ENCODE measurements at regions not wholly inside any gene's neighbourhood (a gene's known extent, or its start where the extent isn't known, plus 50 kb on each side); places are given as distances from the start of the nearest gene placed in this dataset.

DNA sequence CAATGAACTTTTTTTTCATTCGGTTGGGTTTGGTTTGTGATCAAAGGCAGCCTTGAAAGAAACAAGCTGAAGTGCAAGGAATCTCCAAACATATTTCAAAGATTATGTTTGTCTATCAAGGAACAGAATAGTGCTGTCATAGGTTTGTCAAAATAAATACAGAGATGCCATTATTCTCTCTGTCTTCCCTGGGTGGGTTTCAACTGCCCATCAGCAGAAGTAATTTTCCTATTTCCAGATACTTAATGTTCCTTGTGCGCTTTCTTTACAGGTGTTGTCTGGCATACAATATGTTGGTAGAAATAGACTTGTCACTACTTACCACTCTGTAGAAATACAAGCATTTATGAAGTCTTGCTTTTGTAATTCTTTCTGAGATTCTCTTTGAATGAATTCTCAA is 294.9 kb downstream of the PDHA2 start:
- TF ChIP-seq RCOR1 (IDR thresholded peaks at IDR 0.05; ENCODE audit: insufficient replicate concordance, low read length) (no peak), FOS (IDR thresholded peaks at IDR 0.05; ENCODE audit: low read depth, low read length) (no peak), BHLHE40 (IDR thresholded peaks at IDR 0.05; ENCODE audit: low read depth, low read length) (no peak), POLR2A (IDR thresholded peaks at IDR 0.05; ENCODE audit: low read depth, low read length) (no peak), NFE2L2 (IDR thresholded peaks at IDR 0.05; ENCODE audit: low read depth, low read length) (no peak), CEBPB (IDR thresholded peaks at IDR 0.05; ENCODE audit: low read depth, low read length) (no peak), RAD21 (IDR thresholded peaks at IDR 0.05; ENCODE audit: low read length) (no peak), MXI1 (IDR thresholded peaks at IDR 0.05; ENCODE audit: borderline replicate concordance, low read depth, low read length) (no peak), MAFK (IDR thresholded peaks at IDR 0.05; ENCODE audit: low read depth, low read length) (no peak), CHD1 (IDR thresholded peaks at IDR 0.05; ENCODE audit: low read depth, low read length) (no peak)
- TF ChIP-seq, protein P1, sequence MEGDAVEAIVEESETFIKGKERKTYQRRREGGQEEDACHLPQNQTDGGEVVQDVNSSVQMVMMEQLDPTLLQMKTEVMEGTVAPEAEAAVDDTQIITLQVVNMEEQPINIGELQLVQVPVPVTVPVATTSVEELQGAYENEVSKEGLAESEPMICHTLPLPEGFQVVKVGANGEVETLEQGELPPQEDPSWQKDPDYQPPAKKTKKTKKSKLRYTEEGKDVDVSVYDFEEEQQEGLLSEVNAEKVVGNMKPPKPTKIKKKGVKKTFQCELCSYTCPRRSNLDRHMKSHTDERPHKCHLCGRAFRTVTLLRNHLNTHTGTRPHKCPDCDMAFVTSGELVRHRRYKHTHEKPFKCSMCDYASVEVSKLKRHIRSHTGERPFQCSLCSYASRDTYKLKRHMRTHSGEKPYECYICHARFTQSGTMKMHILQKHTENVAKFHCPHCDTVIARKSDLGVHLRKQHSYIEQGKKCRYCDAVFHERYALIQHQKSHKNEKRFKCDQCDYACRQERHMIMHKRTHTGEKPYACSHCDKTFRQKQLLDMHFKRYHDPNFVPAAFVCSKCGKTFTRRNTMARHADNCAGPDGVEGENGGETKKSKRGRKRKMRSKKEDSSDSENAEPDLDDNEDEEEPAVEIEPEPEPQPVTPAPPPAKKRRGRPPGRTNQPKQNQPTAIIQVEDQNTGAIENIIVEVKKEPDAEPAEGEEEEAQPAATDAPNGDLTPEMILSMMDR (conservative IDR thresholded peaks at IDR 0.05; ENCODE audit: low read depth, low read length): no peak
- TF ChIP-seq, protein P2, sequence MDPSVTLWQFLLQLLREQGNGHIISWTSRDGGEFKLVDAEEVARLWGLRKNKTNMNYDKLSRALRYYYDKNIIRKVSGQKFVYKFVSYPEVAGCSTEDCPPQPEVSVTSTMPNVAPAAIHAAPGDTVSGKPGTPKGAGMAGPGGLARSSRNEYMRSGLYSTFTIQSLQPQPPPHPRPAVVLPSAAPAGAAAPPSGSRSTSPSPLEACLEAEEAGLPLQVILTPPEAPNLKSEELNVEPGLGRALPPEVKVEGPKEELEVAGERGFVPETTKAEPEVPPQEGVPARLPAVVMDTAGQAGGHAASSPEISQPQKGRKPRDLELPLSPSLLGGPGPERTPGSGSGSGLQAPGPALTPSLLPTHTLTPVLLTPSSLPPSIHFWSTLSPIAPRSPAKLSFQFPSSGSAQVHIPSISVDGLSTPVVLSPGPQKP (IDR thresholded peaks at IDR 0.05; ENCODE audit: borderline replicate concordance, low read depth, low read length): no peak
